Iris pigment epithelial cell (primary cell): ENCODE measurements at regions not wholly inside any gene's neighbourhood (a gene's known extent, or its start where the extent isn't known, plus 50 kb on each side); places are given as distances from the start of the nearest gene placed in this dataset.
"Not testable (repeated sequence)": the region's sequence is repeated elsewhere in the genome, so short reads cannot be mapped to it uniquely, and the experiment has no call there.

Experiments
- DNase-seq: peaks from one replicate; pipeline ENCODE4 v3.0.0-alpha.2; 2011; ENCODE audit warnings: low read depth

DNA sequence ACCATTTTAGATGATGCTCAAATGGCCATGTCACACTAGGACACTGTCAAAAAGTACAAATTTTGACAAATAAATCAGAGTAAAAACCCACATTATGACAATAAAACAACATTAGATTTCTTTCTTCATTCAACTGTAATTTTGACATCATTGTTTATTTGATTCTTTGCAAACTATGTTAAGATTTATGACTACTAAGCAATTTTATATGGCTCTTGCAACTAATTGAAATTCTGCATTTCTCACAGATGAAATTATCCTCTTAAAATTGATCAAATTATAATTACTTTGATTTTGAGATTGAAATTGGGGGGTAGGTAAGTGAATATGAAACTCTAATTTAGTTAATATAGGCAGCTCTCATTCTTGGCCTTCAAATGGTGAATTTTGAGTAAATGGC, 59.8 kb downstream of the ATOH1 start:
- no peak for DNase-seq

DNA sequence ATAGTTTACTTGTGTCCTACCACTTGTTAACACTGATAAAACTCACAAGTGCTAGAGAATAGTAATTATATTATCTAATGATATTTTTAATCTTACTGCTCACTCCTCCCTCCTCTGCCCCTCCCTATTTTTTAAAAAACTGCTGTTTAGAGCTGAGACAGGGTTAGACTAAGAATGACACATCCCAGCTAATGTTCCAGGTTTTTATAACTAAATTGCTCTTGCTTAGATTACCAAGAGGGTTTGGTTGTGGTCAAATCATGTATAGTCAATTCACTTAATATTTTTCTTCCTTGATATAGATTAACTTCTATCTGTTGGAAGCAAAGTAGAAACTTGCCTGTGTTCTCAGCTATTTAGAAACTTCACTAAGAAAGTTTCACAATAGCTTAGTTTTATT, 60.2 kb downstream of the ATOH1 start:
- no peak for DNase-seq

DNA sequence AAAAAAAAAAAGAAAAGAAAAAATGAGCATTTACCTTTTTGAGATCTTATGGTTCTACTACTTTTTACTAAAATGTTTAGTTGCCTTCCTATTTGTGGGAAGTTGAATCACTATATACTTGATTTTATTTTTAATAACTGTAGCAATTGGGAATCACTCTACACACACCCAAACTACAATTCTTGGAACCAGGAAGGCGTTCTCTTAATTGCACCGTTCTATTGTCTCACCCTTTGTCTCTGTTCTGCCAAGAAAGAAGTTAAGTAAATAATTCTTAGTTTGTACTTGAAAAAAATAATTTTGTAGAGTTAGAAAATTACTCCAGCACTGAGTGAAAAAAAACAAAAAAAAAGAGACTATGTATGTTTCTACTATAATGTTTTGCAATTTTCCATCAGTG, 62.7 kb downstream of the ATOH1 start:
- DNase-seq: no peak

DNA sequence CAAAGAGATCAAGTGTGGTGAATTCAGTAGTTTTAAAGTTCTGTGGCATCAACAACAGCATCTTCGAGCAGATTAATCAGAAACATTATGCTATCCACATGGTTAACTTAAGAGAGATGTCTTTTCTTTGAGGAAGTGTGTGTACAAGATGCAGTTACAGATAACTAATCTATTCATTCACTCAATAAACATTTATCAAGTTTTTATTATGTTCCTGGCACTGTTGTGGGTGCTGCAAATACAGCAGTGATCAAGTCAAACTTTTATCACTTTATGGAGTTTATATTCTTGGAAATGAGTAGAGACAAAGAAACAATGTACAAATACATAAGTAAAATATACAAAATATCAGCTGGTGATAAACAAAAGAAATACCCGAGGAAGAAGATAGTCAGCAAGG, 66.4 kb downstream of the ATOH1 start:
- no peak for DNase-seq

DNA sequence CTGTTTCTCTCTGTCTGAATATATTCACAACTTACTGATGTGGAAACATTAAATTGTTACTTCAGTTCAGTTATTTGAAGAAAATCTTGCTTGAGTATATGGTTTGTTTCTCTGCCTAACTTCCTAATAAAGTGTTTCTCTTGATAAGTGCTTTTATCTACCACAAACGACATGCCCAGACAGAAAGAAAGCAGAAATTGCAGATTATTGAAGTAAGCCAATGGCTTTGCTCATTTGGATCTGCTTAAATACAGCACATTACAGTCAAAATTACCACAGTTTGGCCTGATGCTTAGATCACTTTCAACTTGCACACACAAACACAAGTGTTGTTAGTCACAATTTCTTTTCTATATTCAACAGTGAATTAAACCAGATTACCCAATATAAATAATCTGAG, 68.0 kb downstream of the ATOH1 start:
- no peak for DNase-seq

DNA sequence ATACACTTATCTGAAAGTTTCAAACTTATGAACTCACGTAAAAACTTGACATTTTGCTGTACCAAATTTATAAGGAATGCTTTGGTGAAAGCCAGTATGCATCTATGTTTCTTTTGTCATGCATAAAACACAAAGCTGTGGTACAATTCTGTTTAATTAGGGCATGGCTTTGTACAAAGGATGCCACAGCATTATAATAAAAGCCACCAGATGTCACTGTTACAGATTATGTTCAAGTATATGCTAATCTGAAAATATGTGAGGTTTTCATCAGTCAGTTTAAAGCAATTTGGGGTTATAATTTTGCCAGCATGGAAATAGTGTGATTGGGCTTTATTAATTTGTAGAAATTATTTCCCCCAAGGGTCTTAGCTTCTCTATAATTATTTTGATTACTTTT, 69.0 kb downstream of the ATOH1 start:
- peak; percentile 1 for DNase-seq

DNA sequence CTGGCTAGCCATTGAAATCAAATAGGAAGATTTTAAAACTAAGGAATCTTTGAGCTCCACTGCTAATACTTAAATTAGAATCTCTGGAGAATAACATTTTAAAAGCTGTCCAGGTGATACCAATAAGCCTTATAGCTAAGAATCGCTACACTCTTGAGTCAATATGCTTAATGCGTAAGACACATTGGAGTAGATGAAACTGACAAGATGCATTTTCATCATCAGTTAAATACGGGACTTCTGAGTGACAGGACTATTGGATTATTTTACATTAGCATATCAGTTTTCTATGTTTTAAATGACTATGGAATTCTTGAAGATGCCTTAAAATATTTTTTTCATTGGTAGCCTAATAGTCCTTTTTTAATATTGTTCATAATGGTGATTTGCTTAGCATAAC, 80.2 kb downstream of the ATOH1 start:
- no peak for DNase-seq

DNA sequence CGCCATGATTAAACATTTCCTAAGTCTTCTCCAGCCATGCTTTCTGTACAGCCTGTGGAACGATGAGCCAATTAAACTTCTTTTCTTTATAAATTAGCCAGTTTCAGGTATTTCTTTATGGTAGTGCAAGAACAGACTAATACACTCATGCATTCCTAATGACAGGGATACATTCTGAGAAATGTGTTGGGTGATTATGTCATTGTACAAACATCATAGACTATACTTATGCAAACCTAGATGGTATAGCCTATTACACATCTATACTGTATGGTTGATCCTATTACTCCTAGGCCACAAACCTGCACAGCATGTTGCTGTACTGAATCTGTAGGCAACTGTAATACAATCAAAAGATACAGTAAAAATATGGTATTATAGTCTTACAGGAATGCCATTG, 83.1 kb downstream of the ATOH1 start:
- no peak for DNase-seq

DNA sequence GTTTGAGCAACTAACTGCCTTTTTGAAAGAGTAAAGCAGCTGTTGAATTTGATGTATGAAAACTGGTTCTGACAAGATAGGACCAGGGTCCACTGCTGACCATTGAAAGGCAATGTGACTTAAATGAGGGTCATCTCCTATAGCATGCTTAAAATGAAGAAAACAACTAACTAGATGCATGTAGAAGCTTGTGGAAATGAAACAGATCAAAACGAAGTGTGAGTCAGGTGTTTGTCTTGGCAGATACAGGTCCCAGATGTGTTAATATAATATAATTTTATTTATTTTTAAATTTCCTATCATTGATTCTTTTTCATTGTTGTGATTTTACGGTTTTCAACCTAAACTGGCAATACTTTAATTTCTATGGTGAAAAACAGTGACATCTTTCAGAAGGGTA, 83.6 kb downstream of the ATOH1 start:
- no peak for DNase-seq

DNA sequence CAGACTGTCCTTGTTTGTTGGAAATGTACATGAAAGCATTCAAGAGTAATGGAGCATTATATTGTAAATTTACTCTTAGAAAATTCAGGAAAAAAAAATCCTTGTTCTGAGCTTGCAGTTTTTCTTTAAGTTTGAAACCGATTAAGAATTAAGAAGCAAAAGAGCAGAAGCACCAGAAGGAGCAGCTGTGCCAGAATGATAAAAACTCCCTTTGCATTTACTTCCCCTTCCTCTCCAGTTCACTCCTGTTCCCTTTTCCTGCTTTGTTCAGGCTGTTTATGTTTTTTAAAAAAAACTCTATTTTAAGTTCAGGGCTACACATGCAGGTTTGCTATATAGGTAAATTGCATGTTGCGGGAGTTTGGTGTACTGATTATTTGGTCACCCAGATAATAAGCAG, 90.3 kb downstream of the ATOH1 start:
- DNase-seq: no peak

DNA sequence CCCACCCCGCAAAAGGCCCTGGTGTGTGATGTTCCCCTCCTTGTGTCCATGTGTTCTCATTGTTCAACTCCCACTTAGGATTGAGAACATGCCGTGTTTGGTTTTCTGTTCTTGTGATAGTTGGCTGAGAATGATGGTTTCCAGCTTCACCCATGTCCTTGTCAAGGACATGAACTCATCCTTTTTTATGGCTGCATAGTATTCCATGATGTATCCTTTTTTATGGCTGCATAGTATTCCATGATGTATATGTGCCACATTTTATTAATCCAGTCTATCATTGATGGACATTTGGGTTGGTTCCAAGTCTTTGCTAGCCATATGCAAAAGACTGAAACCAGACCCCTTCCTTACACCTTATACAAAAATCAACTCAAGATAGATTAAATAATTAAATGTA, 95.0 kb downstream of the ATOH1 start:
- DNase-seq: not testable (repeated sequence)

DNA sequence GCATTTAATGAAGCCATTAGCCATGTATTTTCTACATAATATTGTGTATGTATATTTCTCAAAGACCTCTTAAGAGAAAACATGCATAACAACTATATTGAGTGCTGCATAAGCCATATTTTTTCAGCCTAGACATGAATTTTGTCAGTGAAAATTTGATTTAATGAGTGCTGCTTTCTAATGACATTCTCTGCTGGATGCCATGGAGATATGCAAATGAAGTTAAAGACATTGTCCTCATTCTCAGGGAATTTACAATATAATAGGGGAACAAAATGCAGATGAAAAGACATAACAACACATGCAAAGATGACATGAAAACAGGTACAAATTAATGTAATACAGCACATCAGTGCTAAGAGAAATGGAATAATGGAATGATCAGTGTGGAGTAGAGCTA, 118.7 kb downstream of the ATOH1 start:
- no peak for DNase-seq

DNA sequence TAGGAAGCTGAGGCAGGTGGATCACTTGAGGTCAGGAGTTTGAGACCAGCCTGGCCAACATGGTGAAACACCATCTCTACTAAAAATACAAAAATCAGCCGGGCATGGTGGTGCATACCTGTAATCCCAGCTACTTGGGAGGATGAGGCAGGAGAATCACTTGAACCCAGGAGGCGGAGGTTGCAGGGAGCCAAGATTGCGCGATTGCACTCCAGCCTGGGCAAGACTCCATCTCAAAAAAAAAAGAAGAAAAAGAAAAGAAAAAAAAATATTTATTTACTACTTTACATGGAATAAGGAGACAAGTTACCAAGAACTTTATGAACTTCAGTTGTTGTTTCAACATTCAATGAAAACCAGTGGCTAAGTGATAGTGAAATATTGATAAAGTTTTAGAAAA, 121.7 kb downstream of the ATOH1 start:
- DNase-seq: not testable (repeated sequence)

DNA sequence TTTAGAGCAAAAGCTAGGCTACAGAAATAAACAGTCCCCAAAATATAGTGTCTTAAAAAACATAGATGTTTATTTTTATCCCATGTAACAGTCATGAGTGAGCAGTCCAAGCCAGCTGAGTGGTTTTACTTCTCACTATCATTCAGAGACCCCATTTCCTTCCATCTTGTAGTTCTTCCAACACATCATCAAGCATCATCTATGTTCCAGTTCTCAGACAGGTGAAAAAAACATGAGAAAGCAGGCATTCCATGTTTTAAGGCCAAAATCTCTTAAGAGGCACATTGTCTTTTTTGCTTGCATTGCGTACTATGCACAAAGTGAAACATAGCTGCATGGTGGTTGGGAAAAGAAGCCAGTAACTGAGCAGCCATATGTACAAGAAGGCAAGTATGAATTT, 128.6 kb downstream of the ATOH1 start:
- DNase-seq: no peak

DNA sequence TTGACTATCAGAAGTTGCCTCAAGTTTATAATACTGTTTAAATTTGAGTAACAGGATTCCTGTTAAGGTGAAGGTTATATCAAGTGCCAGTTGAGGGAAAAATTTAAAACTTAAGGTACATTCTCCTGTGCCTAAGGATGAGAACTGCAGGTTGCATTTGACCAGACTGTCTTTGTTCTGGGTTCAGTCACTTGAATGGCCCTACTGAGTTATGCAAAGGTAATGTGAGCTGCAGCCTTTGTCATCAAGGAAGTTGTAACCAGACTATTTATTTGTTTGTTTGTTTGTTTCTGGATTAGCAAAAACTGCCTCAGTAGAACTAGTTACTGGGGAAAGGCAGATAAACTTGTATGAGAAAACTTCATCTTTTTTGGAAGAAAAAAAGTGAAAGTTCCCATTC, 131.9 kb downstream of the ATOH1 start:
- no peak for DNase-seq

DNA sequence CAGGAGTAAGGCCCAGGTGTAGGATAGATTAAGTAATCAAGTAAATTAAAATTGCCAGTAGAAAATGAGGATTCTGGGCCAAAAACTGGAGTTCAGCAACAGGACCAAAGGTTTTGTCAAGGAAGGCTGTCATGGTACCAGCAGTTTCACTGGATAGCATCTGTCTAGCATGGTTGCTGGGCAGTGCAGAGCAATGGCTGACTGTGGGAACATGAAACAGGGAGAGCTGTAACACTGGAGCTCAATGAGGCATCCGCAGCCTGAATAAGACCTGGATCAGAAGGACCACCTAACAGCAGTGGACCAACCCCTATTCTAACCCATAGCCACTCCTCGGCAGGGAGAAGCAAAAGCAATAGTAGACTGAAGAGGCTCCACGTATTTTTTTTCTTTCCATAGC, 132.4 kb downstream of the ATOH1 start:
- DNase-seq: no peak

DNA sequence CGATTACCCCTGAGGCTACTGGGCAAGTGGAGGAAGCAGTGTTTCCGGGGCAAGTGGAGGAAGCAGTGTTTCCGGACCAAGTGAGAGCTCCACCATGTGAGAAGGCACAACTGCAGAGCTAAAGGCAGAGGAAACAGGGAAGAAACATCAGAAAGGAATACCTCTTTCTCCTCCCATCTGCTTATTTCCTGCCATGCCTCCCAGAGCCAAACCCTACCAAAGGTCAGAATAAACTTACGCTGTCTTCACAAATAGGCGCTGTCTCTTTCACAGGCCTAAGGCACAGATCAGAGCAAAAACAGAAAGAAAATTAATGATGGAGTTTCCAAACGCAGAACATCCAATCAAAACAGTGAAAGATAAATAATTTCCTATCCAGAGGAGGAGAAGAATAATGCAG, 153.0 kb downstream of the ATOH1 start:
- DNase-seq: no peak

DNA sequence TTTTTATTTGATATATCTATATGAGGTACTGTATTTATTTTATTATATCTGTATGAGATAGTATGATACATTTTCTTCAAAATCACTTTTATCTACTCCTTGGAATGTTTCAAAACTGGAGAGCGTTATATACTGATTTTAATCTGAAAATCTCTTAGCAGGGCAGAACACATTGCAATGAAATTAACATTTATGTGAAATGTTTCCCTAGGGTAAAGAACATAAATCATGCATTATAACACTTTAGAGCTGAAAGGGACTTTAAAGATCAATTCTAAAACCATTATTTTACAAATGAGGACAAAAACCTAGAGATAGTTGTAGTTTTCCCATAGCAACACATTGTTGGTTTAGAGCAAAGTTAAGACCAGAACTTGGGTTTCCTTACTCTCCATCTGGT, 153.7 kb downstream of the ATOH1 start:
- no peak for DNase-seq

DNA sequence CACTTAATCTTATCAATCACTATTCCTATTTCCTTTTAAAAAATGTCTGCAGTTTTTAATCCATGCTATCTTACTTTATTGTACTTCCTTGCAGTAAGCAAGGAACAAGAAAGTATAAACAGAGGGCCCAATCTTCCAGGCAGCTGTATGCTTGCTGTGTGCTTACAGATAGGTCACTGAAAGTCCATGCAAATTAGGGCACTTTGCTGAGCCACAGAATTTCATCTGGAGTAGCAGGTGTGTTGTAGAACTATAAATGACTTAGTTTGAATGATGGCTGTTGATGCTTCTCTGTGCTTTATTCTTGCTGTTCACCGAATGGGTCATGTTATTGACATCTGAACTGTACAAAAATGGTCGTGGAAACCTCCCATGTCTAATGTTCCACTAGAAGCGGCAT, 154.6 kb downstream of the ATOH1 start:
- no peak for DNase-seq

DNA sequence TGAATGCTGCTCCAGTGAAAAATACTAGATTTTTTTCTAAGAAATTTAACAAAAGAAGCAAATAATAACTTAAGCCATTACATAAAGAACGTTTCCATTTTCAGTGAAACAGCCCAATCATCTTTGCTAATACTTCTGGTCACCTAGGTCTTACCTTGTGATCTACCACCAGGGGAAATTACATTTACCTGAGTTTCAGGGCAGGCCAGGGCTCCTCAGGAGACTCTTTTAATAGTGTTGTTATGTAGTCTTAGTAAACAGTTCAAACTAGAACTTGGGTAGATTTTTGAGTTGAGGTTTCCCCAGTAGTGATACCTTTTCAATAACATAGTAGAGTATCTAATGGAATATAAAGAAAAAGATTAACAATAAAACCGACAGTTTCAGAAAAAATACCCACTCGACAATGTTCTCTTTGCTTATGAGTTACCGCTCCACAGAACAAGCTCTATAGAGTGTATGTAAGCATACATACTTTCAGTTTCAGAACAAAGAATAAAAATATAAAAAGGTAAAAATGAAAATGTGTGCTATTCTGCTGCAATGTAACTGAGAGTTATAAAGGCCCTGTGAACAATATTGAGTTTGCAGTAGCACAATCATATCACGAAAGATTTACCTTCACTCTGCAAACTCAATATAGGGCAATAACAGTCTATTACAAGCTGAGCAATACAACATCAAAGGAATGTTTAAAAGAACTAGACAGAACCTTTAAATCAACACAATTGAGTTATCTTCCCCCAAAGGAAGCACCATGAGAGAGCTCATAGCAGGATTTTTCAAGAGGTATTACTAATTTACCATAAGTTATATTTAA, 165.8 kb downstream of the ATOH1 start:
- DNase-seq: no peak

DNA sequence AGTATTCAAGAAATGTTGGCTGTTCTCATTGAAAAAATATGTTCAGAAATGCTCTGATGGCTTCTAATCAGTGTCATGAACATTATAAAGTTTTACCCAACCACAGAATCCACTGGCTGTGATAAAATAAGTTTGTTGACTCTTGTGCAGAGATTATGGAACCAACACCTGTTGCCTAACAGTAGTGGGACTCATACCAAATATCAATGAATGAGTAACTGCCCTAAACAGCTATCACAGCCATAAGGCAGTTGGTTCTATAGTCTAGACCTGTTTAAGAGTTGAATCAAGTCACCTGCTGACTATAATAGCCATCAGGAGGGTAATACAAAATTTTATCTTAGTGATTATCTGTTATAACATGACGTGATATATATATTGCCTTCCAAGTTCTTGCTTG, 168.3 kb downstream of the ATOH1 start:
- no peak for DNase-seq

DNA sequence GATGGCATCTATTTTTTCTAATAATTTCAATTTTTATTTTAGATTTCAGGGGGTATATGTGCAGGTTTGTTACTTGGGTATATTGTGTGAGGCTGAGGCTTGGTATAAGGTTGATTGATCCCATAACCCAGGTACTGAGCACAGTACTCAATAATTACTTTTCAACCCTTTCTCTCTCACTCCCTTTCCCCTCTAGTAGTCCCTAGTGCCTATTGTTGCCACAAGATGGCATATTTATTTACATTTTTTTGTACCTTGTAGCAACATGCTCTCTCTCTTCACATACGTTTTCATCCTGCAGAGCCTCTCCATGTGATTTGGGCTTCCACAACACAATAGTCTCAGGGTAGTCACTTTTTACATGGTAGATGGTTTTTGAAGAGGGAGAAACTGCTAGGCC, 172.0 kb downstream of the ATOH1 start:
- DNase-seq: no peak

DNA sequence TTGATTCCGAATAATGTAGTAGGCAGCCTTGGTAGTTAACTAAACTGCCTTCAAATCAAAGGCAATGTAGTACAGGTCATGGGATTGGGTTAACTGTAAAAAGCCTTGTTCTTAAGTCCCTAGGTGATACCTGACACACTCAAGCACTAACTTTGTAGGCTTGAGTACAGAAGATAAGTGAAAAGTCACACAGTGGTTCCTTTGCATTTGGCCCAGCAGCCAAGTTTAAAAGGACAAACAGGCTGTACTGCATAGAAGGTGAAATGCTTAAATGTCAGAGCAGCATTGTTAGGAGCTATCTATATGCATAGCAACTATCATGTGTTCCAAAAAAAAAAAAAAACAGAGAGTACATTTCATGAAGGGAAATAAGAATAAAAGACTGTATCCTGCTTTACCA, 178.4 kb downstream of the ATOH1 start:
- no peak for DNase-seq

DNA sequence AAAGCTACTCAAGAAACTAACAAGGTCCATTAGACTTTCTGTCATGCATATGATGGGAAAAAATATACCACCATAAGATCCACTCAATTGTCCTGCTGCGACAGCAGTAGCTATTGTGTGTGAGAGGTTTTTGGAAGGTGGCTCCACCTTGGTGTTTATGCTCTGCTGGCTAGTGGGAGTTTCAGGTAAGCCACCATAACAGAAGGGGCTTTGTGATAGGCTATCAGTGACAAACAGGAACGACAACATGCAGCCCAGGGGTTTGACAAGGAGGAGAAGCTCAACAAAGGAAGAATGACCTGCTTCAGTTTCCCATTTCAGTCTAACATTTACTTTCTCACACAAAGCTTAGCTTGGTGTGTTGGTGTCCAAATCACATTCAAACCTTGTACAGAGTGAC, 182.6 kb downstream of the ATOH1 start:
- DNase-seq: no peak
